Nephron (organoid): ENCODE measurements at regions not wholly inside any gene's neighbourhood (a gene's known extent, or its start where the extent isn't known, plus 50 kb on each side); places are given as distances from the start of the nearest gene placed in this dataset.

Experiments
- H3K27ac Mint-ChIP-seq, 3 experiments: 2 replicates each; pipeline ENCODE4 v1.8.0; 2020; ENCODE audit warnings: mixed read lengths in 3 of 3, mild to moderate bottlenecking in 2 of 3, moderate library complexity in 1 of 3
- H3K27me3 Mint-ChIP-seq: 2 replicates; pipeline ENCODE4 v1.8.0; 2021; ENCODE audit warnings: low read depth, mild to moderate bottlenecking, moderate library complexity, mixed read lengths
- H3K36me3 Mint-ChIP-seq: 2 replicates; pipeline ENCODE4 v1.8.0; 2020; ENCODE audit warnings: low read depth, mixed read lengths
- H3K4me1 Mint-ChIP-seq: 2 replicates; pipeline ENCODE4 v1.8.0; 2020; ENCODE audit warnings: mixed read lengths
- H3K4me3 Mint-ChIP-seq, 3 experiments: 2 replicates each; pipeline ENCODE4 v1.8.0; 2020; ENCODE audit warnings: mild to moderate bottlenecking in 3 of 3, mixed read lengths in 3 of 3, moderate library complexity in 2 of 3
- H3K9me3 Mint-ChIP-seq: 2 replicates; pipeline ENCODE4 v1.8.0; 2020; ENCODE audit warnings: mixed read lengths
- CTCF ChIP-seq, 3 experiments: fragments of 200-600 bp; sonication (generic); IDR thresholded peaks; one replicate each; pipeline ENCODE4 v1.5.0; 2021; ENCODE audit warnings: antibody characterized with exemption in 3 of 3; ENCODE audit not compliant: unreplicated experiment in 3 of 3

- Mint-ChIP-seq H3K4me3 (no peak overlapping the region), H3K36me3 (no peaks in the 10 kb centered on the region), H3K4me1 (no peaks in the 10 kb centered on the region), H3K9me3 (no peaks in the 10 kb centered on the region), H3K27me3 (no peaks in the 10 kb centered on the region), H3K27ac (no peak overlapping the region)
- no peak for TF ChIP-seq CTCF (IDR thresholded peaks at IDR 0.05; ENCODE audit: unreplicated experiment in 3 of 3)
Observed at GRCh38 chr6:88458662-88459061, 292.5 kb upstream of the CNR1 start.

- Mint-ChIP-seq H3K27ac (no peak overlapping the region), H3K9me3 (no peaks in the 10 kb centered on the region), H3K4me1 (no peaks in the 10 kb centered on the region), H3K27me3 (no peaks in the 10 kb centered on the region), H3K4me3 (no peak overlapping the region), H3K36me3 (no peaks in the 10 kb centered on the region)
- no peak for TF ChIP-seq CTCF (IDR thresholded peaks at IDR 0.05; ENCODE audit: unreplicated experiment in 3 of 3)
Observed at GRCh38 chr6:88456221-88456859, 290.2 kb upstream of the CNR1 start.

- Mint-ChIP-seq H3K36me3 (no peaks in the 10 kb centered on the region), H3K4me1 (no peaks in the 10 kb centered on the region), H3K9me3 (no peaks in the 10 kb centered on the region), H3K27me3 (no peaks in the 10 kb centered on the region), H3K4me3 (no peak overlapping the region), H3K27ac (no peak overlapping the region)
- TF ChIP-seq CTCF (IDR thresholded peaks at IDR 0.05; ENCODE audit: unreplicated experiment in 3 of 3), result no peak
Observed at GRCh38 chr6:88455317-88455716, 289.2 kb upstream of the CNR1 start.

- no peaks in the 10 kb centered on the region for H3K27me3 Mint-ChIP-seq
- H3K4me3 Mint-ChIP-seq, result no peak overlapping the region
- no peaks in the 10 kb centered on the region for H3K9me3 Mint-ChIP-seq
- no peak for TF ChIP-seq CTCF (IDR thresholded peaks at IDR 0.05; ENCODE audit: unreplicated experiment in 3 of 3)
- H3K4me1 Mint-ChIP-seq, result no peaks in the 10 kb centered on the region
- no peaks in the 10 kb centered on the region for H3K36me3 Mint-ChIP-seq
- H3K27ac Mint-ChIP-seq, result no peak overlapping the region
Observed at GRCh38 chr6:88454658-88455057, 288.5 kb upstream of the CNR1 start.

- Mint-ChIP-seq H3K27ac (no peak overlapping the region), H3K27me3 (no peaks in the 10 kb centered on the region)
- TF ChIP-seq CTCF (IDR thresholded peaks at IDR 0.05; ENCODE audit: unreplicated experiment in 3 of 3), result no peak
Observed at GRCh38 chr6:88449770-88450169, 283.6 kb upstream of the CNR1 start.

GRCh38 chr6:88445188-88445965 lies 279.2 kb upstream of the CNR1 start:
- Mint-ChIP-seq H3K27me3 (no peaks in the 10 kb centered on the region), H3K4me1 (no peaks in the 10 kb centered on the region), H3K36me3 (no peaks in the 10 kb centered on the region), H3K4me3 (no peak overlapping the region), H3K27ac (no peak overlapping the region), H3K9me3 (peaks cover 6% of the 10 kb centered on the region)
- no peak for TF ChIP-seq CTCF (IDR thresholded peaks at IDR 0.05; ENCODE audit: unreplicated experiment in 3 of 3)

More at GRCh38 chr6:88449770-88450169, 283.6 kb upstream of the CNR1 start:
- Mint-ChIP-seq H3K4me3 (no peak overlapping the region), H3K4me1 (no peaks in the 10 kb centered on the region), H3K36me3 (no peaks in the 10 kb centered on the region), H3K9me3 (peaks cover 6% of the 10 kb centered on the region)
